OCI-M2 (cell line): ENCODE measurements at regions not wholly inside any gene's neighbourhood (a gene's known extent, or its start where the extent isn't known, plus 50 kb on each side); places are given as distances from the start of the nearest gene placed in this dataset.
"Not testable (repeated sequence)": the region's sequence is repeated elsewhere in the genome, so short reads cannot be mapped to it uniquely, and the experiment has no call there.

Experiments used
- DNase-seq: peaks from one replicate; lab custom pipeline; 2025; ENCODE audit not compliant: unreplicated experiment; lab: John Stamatoyannopoulos, UW

GRCh38 chr4:74505355-74505978, 60.5 kb downstream of the AREG start:
- DNase-seq, result not testable (repeated sequence)

- not testable (repeated sequence) for DNase-seq
Observed at GRCh38 chr4:74509363-74509762, 64.4 kb downstream of the AREG start.

- no peak for DNase-seq
Observed at GRCh38 chr4:74516303-74516702, 71.4 kb downstream of the AREG start.

- DNase-seq, result no peak
Observed at GRCh38 chr4:74517996-74518395, 73.1 kb downstream of the AREG start.

- DNase-seq, result no peak
Observed at GRCh38 chr4:74522251-74522991, 77.5 kb downstream of the AREG start.

GRCh38 chr4:74523096-74523495, 78.2 kb downstream of the AREG start:
- DNase-seq, result no peak

- no peak for DNase-seq
Observed at GRCh38 chr4:74524985-74525384, 80.0 kb downstream of the AREG start.

GRCh38 chr4:74527049-74527448, 82.1 kb downstream of the AREG start:
- no peak for DNase-seq

GRCh38 chr4:74528178-74528577, 83.2 kb downstream of the AREG start:
- DNase-seq, result no peak

GRCh38 chr4:74529284-74530041, 84.5 kb downstream of the AREG start:
- DNase-seq, result no peak

GRCh38 chr4:74531963-74532794, 87.2 kb downstream of the AREG start:
- DNase-seq, result no peak

GRCh38 chr4:74534121-74534520, 89.2 kb downstream of the AREG start:
- DNase-seq, result no peak

- no peak for DNase-seq
Observed at GRCh38 chr4:74534936-74535335, 90.0 kb downstream of the AREG start.

- DNase-seq, result no peak
Observed at GRCh38 chr4:74535512-74535911, 90.6 kb downstream of the AREG start.

GRCh38 chr4:74536557-74536956, 91.6 kb downstream of the AREG start:
- no peak for DNase-seq

GRCh38 chr4:74537459-74537858, 92.5 kb downstream of the AREG start:
- DNase-seq, result no peak

GRCh38 chr4:74539044-74539790, 94.3 kb downstream of the AREG start:
- no peak for DNase-seq

- no peak for DNase-seq
Observed at GRCh38 chr4:74540193-74540592, 95.3 kb downstream of the AREG start.

GRCh38 chr4:74541667-74542066, 96.7 kb downstream of the AREG start:
- no peak for DNase-seq

GRCh38 chr4:74543231-74543781, 98.4 kb downstream of the AREG start:
- DNase-seq, result no peak
